ENCODE measurements at regions not wholly inside any gene's neighbourhood (a gene's known extent, or its start where the extent isn't known, plus 50 kb on each side); places are given as distances from the start of the nearest gene placed in this dataset.

DNA sequence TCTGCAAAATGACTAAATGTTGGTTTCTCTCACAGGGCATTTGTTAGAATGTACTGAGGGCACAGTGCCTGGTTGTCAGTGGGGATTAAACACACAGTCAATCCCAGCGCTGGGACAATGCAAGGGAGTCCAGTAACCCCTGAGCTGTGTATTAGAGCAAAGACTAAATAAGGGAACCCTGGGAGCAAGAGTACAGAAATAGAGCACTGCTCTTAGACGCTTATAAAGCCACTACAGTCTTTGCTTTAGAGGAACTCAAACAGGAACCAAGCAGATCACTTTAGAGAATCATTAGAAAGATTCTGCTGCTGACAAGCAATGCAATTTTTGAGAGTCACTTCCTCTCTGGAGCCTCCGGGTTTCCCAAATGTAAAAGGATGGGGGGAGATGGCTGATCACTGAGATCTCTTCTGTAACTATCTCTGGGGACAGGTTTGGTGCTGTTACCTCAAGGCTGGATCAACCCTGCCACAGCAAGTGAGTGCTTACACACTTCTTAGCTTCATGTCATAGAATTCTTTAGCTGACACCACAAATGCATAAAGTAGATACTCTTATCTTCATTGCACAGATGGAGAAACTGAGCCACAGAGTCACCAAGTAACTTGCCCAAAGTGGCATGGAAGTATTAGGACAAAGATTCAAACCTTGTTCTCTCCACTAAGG is 137.8 kb upstream of the CPEB2 start:
- DNase-seq (no peak), FAIRE-seq (no peak)
- intact Hi-C loops (cut with DNase I), result no loop called here
- H3K9ac ChIP-seq (ENCODE audit: low read length in 3 of 3), result no peak overlapping the region
- H3K36me3 ChIP-seq (ENCODE audit: control insufficient read depth in 2 of 3, insufficient read depth in 3 of 3, low read length in 3 of 3), result no peaks in the 10 kb centered on the region
- H3K27me3 ChIP-seq (ENCODE audit: control insufficient read depth, insufficient read depth, low read length), result no peaks in the 10 kb centered on the region
- H3K27ac ChIP-seq (ENCODE audit: low read depth in 2 of 2, low read length in 2 of 2), result no peak overlapping the region
- no peak overlapping the region for H3K4me3 ChIP-seq (ENCODE audit: low read length in 3 of 3)
- TF ChIP-seq, protein P1, sequence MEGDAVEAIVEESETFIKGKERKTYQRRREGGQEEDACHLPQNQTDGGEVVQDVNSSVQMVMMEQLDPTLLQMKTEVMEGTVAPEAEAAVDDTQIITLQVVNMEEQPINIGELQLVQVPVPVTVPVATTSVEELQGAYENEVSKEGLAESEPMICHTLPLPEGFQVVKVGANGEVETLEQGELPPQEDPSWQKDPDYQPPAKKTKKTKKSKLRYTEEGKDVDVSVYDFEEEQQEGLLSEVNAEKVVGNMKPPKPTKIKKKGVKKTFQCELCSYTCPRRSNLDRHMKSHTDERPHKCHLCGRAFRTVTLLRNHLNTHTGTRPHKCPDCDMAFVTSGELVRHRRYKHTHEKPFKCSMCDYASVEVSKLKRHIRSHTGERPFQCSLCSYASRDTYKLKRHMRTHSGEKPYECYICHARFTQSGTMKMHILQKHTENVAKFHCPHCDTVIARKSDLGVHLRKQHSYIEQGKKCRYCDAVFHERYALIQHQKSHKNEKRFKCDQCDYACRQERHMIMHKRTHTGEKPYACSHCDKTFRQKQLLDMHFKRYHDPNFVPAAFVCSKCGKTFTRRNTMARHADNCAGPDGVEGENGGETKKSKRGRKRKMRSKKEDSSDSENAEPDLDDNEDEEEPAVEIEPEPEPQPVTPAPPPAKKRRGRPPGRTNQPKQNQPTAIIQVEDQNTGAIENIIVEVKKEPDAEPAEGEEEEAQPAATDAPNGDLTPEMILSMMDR (IDR thresholded peaks at IDR 0.05; ENCODE audit: borderline replicate concordance, extremely low read depth, insufficient read depth), result no peak
- no peaks in the 10 kb centered on the region for H3K4me1 ChIP-seq (ENCODE audit: control insufficient read depth in 2 of 3, insufficient read depth in 2 of 3, low read depth in 1 of 3, low read length in 3 of 3)
- H3K9me3 ChIP-seq (ENCODE audit: control insufficient read depth in 2 of 3, insufficient read depth in 1 of 3, low read length in 3 of 3), result no peaks in the 10 kb centered on the region

DNA sequence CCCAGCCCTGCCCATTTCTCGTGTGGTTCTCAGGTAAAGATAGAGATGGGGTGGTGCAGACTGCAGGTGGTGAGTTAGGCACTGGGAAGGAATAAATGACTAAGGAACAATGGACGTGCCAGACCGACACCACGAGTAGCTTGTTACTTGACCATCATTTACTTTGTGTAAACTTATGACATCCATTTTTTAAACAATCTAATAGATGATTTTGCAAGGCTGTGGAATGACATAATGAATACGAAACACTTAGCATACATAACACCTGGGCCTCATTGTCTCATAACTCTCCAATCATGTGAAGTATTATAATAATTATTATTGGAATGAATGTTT is 137.3 kb upstream of the CPEB2 start:
- DNase-seq (no peak), FAIRE-seq (no peak)
- H3K9me3 ChIP-seq (ENCODE audit: control insufficient read depth in 2 of 3, insufficient read depth in 1 of 3, low read length in 3 of 3), result no peaks in the 10 kb centered on the region
- TF ChIP-seq, protein P1 (IDR thresholded peaks at IDR 0.05; ENCODE audit: borderline replicate concordance, extremely low read depth, insufficient read depth), result no peak
- H3K36me3 ChIP-seq (ENCODE audit: control insufficient read depth in 2 of 3, insufficient read depth in 3 of 3, low read length in 3 of 3), result no peaks in the 10 kb centered on the region
- H3K4me1 ChIP-seq (ENCODE audit: control insufficient read depth in 2 of 3, insufficient read depth in 2 of 3, low read depth in 1 of 3, low read length in 3 of 3), result no peaks in the 10 kb centered on the region
- no peaks in the 10 kb centered on the region for H3K27me3 ChIP-seq (ENCODE audit: control insufficient read depth, insufficient read depth, low read length)
- intact Hi-C loops (cut with DNase I), result no loop called here
- no peak overlapping the region for H3K27ac ChIP-seq (ENCODE audit: low read depth in 2 of 2, low read length in 2 of 2)
- H3K9ac ChIP-seq (ENCODE audit: low read length in 3 of 3), result no peak overlapping the region
- H3K4me3 ChIP-seq (ENCODE audit: low read length in 3 of 3), result no peak overlapping the region

DNA sequence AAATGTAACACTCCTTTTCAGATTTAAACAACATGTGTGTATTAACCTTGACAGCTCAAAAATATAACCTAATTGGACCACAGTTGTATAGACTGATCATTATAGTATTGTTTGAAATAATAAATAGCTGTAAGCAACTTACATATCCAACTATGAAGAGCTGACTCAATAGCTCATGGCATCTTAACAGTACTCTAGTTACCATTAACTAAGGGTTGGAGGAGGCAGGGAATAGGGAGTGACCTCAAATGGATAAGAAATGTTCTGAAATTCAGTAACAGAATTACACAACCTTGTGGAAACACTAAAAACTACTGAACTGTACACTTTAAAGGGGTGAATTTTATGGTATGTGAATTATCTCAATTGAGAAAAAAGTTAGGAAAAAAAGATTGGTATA is 136.5 kb upstream of the CPEB2 start:
- DNase-seq, result no peak
- no peak overlapping the region for H3K4me3 ChIP-seq (ENCODE audit: low read length in 3 of 3)
- H3K36me3 ChIP-seq (ENCODE audit: control insufficient read depth in 2 of 3, insufficient read depth in 3 of 3, low read length in 3 of 3), result no peaks in the 10 kb centered on the region
- FAIRE-seq, result no peak
- no peaks in the 10 kb centered on the region for H3K9me3 ChIP-seq (ENCODE audit: control insufficient read depth in 2 of 3, insufficient read depth in 1 of 3, low read length in 3 of 3)
- H3K4me1 ChIP-seq (ENCODE audit: control insufficient read depth in 2 of 3, insufficient read depth in 2 of 3, low read depth in 1 of 3, low read length in 3 of 3), result no peaks in the 10 kb centered on the region
- no peaks in the 10 kb centered on the region for H3K27me3 ChIP-seq (ENCODE audit: control insufficient read depth, insufficient read depth, low read length)
- H3K27ac ChIP-seq (ENCODE audit: low read depth in 2 of 2, low read length in 2 of 2), result no peak overlapping the region
- intact Hi-C loops (cut with DNase I), result no loop called here
- no peak overlapping the region for H3K9ac ChIP-seq (ENCODE audit: low read length in 3 of 3)
- TF ChIP-seq, protein P1 (IDR thresholded peaks at IDR 0.05; ENCODE audit: borderline replicate concordance, extremely low read depth, insufficient read depth), result no peak

DNA sequence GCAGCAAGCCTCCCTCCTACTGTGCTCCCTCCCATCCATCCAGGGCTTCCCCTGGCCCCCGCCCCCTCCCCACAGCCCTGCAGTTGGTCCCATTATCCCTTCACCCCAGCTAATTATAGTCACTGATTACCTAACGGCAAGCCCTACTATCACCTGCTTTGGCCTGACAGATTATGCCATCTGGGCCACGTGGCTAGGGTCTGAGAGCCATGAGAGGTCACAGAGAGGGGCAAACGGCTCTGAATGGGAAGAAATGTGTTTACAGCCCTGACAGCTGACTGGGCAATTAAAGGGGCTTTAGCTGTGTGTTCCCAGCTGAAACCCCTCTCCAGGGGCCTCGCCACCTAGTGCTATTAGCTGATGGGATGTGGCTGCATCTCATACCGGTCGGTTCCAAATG is 134.4 kb upstream of the CPEB2 start:
- Histone ChIP-seq H3K9me3 (ENCODE audit: control insufficient read depth in 2 of 3, insufficient read depth in 1 of 3, low read length in 3 of 3) (no peaks in the 10 kb centered on the region), H3K9ac (ENCODE audit: low read length in 3 of 3) (no peak overlapping the region), H3K36me3 (ENCODE audit: control insufficient read depth in 2 of 3, insufficient read depth in 3 of 3, low read length in 3 of 3) (no peaks in the 10 kb centered on the region), H3K27me3 (ENCODE audit: control insufficient read depth, insufficient read depth, low read length) (no peaks in the 10 kb centered on the region), H3K4me3 (ENCODE audit: low read length in 3 of 3) (no peak overlapping the region), H3K27ac (ENCODE audit: low read depth in 2 of 2, low read length in 2 of 2) (no peak overlapping the region), H3K4me1 (ENCODE audit: control insufficient read depth in 2 of 3, insufficient read depth in 2 of 3, low read depth in 1 of 3, low read length in 3 of 3) (no peaks in the 10 kb centered on the region)
- intact Hi-C loops (cut with DNase I), result no loop called here
- TF ChIP-seq, protein P1 (IDR thresholded peaks at IDR 0.05; ENCODE audit: borderline replicate concordance, extremely low read depth, insufficient read depth), result no peak
- no peak for DNase-seq
- no peak for FAIRE-seq
